ENCODE measurements at regions not wholly inside any gene's neighbourhood (a gene's known extent, or its start where the extent isn't known, plus 50 kb on each side); places are given as distances from the start of the nearest gene placed in this dataset.

GRCh38 chr5:106028314-106028713, 1642.4 kb downstream of the EFNA5 start:
- no peaks in the 10 kb centered on the region for H3K36me3 ChIP-seq (ENCODE audit: insufficient read depth, low read length)
- no peak overlapping the region for H3K27ac ChIP-seq (ENCODE audit: low read depth, low read length, poor library complexity, severe bottlenecking)
- no peaks in the 10 kb centered on the region for H3K79me2 ChIP-seq (ENCODE audit: insufficient read depth, low read depth, low read length)
- no peaks in the 10 kb centered on the region for H3K9me3 ChIP-seq (ENCODE audit: low read length)
- no TSS peak for BruUV-seq (replicated peaks)
- H3K9me2 ChIP-seq (ENCODE audit: insufficient read depth, low read length) = no peaks in the 10 kb centered on the region
- ChIA-PET POLR2A (no interaction called here), CTCF (ENCODE audit: unreplicated experiment) (no interaction called here)
- H4K20me1 ChIP-seq (ENCODE audit: insufficient read depth, low read length) = no peaks in the 10 kb centered on the region
- H2AFZ ChIP-seq (ENCODE audit: low read length) = no peak overlapping the region
- no peak overlapping the region for H3K4me2 ChIP-seq (ENCODE audit: low read length)
- no peak overlapping the region for H3K4me3 ChIP-seq (ENCODE audit: low read depth, low read length, poor library complexity, severe bottlenecking)
- no peak for DNase-seq (ENCODE audit: low spot score)
- TF ChIP-seq CTCF (conservative IDR thresholded peaks at IDR 0.05; ENCODE audit: low read length) (no peak), EZH2phosphoT487 (IDR thresholded peaks at IDR 0.05; ENCODE audit: borderline replicate concordance, low read depth, low read length) (no peak)
- H3K4me1 ChIP-seq (ENCODE audit: insufficient read depth, low read length, poor library complexity, severe bottlenecking) = no peaks in the 10 kb centered on the region
- intact Hi-C loops (cut with micrococcal nuclease; ENCODE audit: unreplicated experiment) = no loop called here

GRCh38 chr5:106020894-106021293, 1649.8 kb downstream of the EFNA5 start:
- TF ChIP-seq CTCF (conservative IDR thresholded peaks at IDR 0.05; ENCODE audit: low read length) (no peak), EZH2phosphoT487 (IDR thresholded peaks at IDR 0.05; ENCODE audit: borderline replicate concordance, low read depth, low read length) (no peak)
- no peaks in the 10 kb centered on the region for H3K79me2 ChIP-seq (ENCODE audit: insufficient read depth, low read depth, low read length)
- no peak overlapping the region for H3K4me2 ChIP-seq (ENCODE audit: low read length)
- H3K9me3 ChIP-seq (ENCODE audit: low read length) = no peaks in the 10 kb centered on the region
- H4K20me1 ChIP-seq (ENCODE audit: insufficient read depth, low read length) = no peaks in the 10 kb centered on the region
- POLR2A ChIA-PET = no interaction called here
- BruUV-seq (replicated peaks) = no TSS peak
- DNase-seq (ENCODE audit: low spot score) = no peak
- intact Hi-C loops (cut with micrococcal nuclease; ENCODE audit: unreplicated experiment) = no loop called here
- H3K27ac ChIP-seq (ENCODE audit: low read depth, low read length, poor library complexity, severe bottlenecking) = no peak overlapping the region
- H3K4me1 ChIP-seq (ENCODE audit: insufficient read depth, low read length, poor library complexity, severe bottlenecking) = no peaks in the 10 kb centered on the region
- H3K4me3 ChIP-seq (ENCODE audit: low read depth, low read length, poor library complexity, severe bottlenecking) = no peak overlapping the region
- CTCF ChIA-PET (ENCODE audit: unreplicated experiment) = no interaction called here
- no peak overlapping the region for H2AFZ ChIP-seq (ENCODE audit: low read length)
- H3K36me3 ChIP-seq (ENCODE audit: insufficient read depth, low read length) = no peaks in the 10 kb centered on the region
- H3K9me2 ChIP-seq (ENCODE audit: insufficient read depth, low read length) = no peaks in the 10 kb centered on the region

- ChIA-PET CTCF (ENCODE audit: unreplicated experiment) (no interaction called here), POLR2A (no interaction called here)
- H3K79me2 ChIP-seq (ENCODE audit: insufficient read depth, low read depth, low read length) = no peaks in the 10 kb centered on the region
- TF ChIP-seq EZH2phosphoT487 (IDR thresholded peaks at IDR 0.05; ENCODE audit: borderline replicate concordance, low read depth, low read length) = no peak
- TF ChIP-seq CTCF (conservative IDR thresholded peaks at IDR 0.05; ENCODE audit: low read length) = no peak
- no peak overlapping the region for H3K4me2 ChIP-seq (ENCODE audit: low read length)
- H2AFZ ChIP-seq (ENCODE audit: low read length) = no peak overlapping the region
- no peak overlapping the region for H3K27ac ChIP-seq (ENCODE audit: low read depth, low read length, poor library complexity, severe bottlenecking)
- intact Hi-C loops (cut with micrococcal nuclease; ENCODE audit: unreplicated experiment) = no loop called here
- no peaks in the 10 kb centered on the region for H3K9me3 ChIP-seq (ENCODE audit: low read length)
- no TSS peak for BruUV-seq (replicated peaks)
- H3K9me2 ChIP-seq (ENCODE audit: insufficient read depth, low read length) = no peaks in the 10 kb centered on the region
- no peaks in the 10 kb centered on the region for H4K20me1 ChIP-seq (ENCODE audit: insufficient read depth, low read length)
- no peak for DNase-seq (ENCODE audit: low spot score)
- H3K4me3 ChIP-seq (ENCODE audit: low read depth, low read length, poor library complexity, severe bottlenecking) = no peak overlapping the region
- no peaks in the 10 kb centered on the region for H3K4me1 ChIP-seq (ENCODE audit: insufficient read depth, low read length, poor library complexity, severe bottlenecking)
- no peaks in the 10 kb centered on the region for H3K36me3 ChIP-seq (ENCODE audit: insufficient read depth, low read length)
Measured at GRCh38 chr5:106019261-106019660, 1651.5 kb downstream of the EFNA5 start.
